ENCODE measurements at regions not wholly inside any gene's neighbourhood (a gene's known extent, or its start where the extent isn't known, plus 50 kb on each side); places are given as distances from the start of the nearest gene placed in this dataset.

GRCh38 chr3:39727415-39727814 lies 82.0 kb upstream of the MYRIP start:
- TF ChIP-seq POLR2A (IDR thresholded peaks at IDR 0.05), result no peak
- no peak for TF ChIP-seq CTCF (IDR thresholded peaks at IDR 0.05 in 4 of 5, conservative IDR thresholded peaks at IDR 0.05 in 1 of 5)

Measured in gastrocnemius medialis (tissue), 4 donors.